ENCODE measurements at regions not wholly inside any gene's neighbourhood (a gene's known extent, or its start where the extent isn't known, plus 50 kb on each side); places are given as distances from the start of the nearest gene placed in this dataset.
A peak's percentile ranks its signal among the peaks of the same experiment; 100 is the strongest.

DNA sequence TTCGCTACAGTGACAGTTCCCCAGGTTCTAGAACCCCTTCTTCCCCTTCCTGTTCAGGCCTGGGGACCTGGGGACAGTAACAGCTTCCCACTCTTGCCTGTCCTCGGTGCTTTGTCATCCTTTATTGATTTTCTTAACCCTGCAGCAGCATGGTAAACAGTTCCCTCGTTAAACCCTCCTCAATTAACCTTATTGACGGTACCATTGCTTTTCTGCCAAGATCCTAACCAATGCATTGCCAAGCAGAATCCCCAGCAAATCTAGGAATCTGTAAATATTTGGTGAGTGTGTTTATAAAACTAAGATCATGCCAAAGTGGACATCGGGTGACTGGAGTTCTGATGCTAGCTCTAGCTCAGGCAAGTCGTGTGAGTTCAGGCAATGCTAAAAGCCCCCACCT, 99.6 kb upstream of the KAZN start:
- no peak for DNase-seq (ENCODE audit: low read depth)

GRCh38 chr1:14499312-14500040, 99.0 kb upstream of the KAZN start:
- DNase-seq (ENCODE audit: low read depth), result no peak

DNA sequence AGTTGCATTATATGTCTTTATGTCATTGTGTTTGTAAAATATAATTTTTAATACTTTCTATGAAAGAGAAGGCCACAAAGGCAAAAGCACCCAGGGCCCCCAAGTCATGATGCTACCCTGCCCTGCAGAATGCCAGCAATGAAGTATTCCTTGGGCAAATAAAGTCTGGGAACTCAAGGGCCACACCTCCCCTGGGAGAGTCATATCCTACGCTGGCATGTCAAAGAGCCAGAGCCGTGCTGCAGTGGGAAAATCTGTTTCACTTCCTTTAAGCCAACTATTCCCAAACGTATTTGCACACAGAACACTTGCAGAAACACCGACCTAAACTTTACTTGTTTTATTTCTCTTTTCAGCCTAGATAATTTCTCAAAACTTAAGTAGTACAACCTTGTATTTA, 98.4 kb upstream of the KAZN start:
- no peak for DNase-seq (ENCODE audit: low read depth)

- no peak for DNase-seq (ENCODE audit: low read depth)
These were observed 97.6 kb upstream of the KAZN start for GRCh38 chr1:14500912-14501311.

- no peak for DNase-seq (ENCODE audit: low read depth)
These were observed 94.0 kb upstream of the KAZN start for GRCh38 chr1:14504517-14504916.

DNA sequence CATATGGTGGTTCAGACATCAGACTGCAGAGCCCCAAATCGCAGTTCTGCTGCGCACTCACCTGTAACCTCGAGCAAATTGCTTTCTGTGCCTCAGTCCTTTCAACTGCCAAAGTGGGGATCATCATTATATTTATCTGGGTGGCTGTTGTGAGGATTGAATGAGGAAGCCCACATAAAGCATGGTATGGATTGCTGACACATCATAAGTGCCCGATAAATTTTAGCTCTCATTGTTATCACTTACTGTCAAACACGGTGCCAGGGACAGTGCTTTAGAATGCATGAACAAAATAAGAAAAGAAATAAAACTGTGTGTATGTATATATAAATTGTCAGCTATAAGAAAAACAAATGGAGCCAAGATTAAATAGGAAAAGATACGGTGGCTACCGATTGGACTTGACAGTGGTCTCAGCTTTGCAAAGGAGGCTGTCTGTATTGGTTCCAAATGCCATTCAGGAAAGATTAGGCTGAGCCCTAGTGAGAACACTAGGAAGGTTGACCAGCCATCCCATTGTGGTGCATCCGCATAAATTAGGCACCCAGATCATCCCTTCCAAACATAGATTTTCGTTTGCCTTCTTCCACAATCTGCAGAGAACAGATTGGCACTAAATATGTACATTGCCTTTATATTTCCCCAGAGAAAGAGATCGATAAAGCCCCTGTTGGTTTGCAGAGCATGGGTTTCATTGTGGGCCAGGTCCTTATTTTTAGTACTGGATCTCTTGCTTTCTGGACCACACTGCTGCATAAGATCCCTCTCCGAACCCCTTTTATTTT, 91.8 kb upstream of the KAZN start:
- no peak for DNase-seq (ENCODE audit: low read depth)

DNA sequence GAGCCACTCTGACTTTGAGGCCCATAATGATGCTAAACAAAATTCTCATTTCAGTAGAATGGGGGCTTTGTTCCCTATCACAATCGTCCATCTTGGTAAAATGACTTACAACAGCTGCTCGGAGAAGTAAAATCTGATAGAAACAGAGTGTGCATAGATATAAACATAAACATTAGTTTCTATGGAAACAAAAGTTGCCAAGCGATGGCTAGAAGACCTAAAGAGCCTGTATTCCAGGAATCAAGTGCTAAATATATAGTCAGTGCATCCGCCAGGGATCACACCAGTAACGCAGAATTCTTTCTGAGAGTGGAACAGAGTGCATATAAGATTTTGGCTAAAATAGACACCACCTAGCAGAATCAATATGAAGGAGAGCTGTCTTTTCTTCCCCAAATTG, 91.2 kb upstream of the KAZN start:
- DNase-seq (ENCODE audit: low read depth), result no peak

GRCh38 chr1:14508613-14509012, 89.9 kb upstream of the KAZN start:
- no peak for DNase-seq (ENCODE audit: low read depth)

DNA sequence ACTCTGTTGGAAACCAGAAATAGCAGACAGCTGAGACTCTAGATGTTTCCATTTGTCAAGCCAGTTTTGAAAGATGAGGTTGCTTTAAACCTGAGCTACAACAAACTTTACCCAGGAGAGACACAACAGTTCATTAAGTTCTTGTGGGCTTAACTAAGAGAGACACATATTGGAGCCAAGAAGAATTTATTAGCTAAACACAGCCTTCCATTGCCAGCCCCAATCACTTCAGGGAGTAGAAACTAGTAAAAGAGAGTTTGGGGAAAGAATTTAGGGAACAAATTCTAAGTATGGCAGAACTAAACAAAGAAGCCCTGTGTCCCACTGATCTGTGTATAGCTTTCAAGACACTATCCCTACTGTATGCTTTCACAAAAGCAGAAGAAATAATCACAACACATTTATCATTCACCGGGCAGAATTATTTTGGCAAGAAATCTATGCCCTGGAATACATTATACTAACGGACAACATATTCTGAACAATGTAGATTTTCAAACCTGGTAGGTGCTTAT, 87.3 kb upstream of the KAZN start:
- DNase-seq (ENCODE audit: low read depth), result no peak

DNA sequence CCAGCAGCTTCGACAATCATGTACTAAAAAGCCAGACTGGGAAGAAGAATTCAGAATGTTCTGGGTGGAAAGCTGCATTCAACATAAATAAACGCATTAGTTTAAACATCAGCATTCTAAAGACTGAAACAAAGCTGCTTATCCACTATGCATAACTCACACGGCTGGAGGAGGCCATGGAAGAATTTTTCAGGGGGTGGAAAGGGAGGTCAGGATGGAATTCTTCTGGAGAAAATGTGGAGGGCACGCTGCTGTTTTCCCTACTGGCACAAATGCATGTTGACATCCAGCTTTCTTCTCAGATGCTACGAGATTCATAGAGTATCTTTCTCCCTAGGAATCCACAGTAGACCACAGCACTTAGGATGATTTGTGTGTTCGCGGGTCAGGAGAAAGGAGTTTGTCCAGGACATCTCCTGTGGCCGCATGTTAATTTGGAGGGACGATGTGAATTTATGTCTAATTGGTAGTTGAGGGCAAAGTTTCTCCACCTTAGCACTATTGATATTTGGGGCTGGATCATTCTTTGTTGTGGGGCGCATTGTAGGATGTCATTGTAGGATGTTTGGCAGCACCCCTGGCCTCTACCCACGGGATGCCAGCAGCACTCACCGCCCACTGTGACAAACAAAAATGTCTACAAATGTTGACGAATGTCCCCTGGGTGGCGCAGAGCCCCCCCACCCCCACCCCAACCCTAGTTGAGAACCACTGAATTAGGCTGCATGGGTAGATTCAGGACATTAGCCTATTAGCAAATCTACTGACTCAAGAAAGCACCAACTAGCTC, 86.5 kb upstream of the KAZN start:
- DNase-seq (ENCODE audit: low read depth), result no peak

DNA sequence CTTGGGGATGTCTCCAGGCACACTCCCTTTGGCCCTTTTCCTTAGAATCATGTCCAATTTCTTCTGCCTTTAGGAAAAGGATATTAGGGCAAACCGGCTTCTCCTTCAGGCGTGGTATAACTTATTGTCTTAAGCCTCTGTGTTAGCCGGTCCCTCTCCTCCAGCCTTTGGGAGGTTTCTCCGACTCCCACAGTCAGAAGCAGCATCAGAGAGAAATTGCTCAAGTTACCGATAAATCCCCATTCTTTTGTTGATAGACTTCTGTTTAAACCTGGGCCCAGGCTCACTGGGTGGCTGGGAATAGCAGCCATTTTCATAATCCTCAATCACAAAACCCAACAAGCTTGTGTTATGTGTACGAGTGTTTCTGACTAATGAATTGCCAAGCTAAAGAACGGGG, 85.4 kb upstream of the KAZN start:
- no peak for DNase-seq (ENCODE audit: low read depth)

DNA sequence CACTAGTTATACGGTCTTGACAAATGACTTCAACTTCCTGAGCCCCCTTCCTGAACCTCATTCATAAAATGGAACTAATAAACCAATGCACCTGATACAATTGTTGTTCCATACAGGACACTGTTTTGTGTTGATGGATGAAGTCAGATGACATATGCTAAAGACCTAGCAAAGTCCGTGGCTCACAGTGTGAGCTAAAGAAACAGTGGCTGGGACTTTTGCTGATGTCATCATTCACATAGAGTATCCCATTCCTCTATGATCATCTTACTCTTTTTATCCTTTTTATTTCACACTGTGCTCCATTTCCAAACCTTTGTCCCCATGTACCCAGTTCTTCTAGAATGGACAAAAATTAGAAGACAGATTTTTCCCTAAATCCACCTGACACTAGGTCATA, 83.7 kb upstream of the KAZN start:
- no peak for DNase-seq (ENCODE audit: low read depth)

- DNase-seq (ENCODE audit: low read depth), result peak; percentile 1
These were observed 81.3 kb upstream of the KAZN start for GRCh38 chr1:14516974-14517840.

GRCh38 chr1:14517841-14518180, 80.7 kb upstream of the KAZN start:
- DNase-seq (ENCODE audit: low read depth), result no peak

DNA sequence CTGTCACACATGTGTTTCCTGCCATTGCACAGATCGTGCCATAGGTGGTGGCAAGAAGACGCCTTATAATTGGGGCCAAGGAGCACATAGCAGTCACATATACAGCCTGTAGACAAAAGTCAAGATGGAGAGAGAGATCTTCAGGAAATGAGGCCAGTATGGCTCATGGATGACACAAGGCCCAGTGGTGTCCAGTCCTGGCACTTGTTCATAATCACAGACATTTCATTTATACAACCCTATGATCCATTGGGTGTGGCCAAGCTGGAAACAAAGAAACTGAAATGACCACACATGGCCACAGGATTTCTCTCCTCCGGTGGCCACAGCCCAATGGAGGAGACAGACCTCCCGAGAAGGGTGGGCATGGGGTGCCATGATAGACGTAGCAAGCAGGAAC, 78.5 kb upstream of the KAZN start:
- DNase-seq (ENCODE audit: low read depth), result no peak

DNA sequence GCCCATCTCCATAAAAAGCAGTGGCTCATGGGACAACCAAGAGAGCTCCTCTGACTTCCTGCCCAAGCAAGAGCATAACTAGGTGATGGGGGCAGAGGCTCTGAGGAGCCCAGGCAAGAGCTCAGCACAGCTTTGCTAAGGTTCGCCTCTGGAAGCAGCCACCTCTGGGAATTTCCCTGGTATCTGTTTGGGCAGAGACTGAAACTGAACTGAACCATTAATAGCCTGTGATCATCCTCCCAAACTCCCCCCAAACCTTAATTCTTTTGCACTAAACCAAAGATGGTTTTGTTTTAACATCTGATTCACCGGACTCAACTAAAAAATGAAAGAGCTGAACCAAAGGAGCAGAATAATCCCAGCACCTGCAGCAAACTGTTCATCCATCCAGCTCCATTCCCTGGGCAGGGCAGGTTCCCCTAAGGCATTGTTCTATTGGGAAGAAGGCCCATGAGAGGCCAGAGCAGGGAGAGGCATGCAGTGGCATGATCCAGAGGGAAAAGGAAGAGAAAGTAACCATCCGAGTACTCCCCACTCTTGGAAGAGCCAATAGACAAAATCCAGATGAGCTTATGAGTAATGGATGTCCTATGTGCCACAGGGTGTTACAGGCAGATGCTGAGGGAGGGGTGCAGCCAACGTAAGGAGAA, 77.8 kb upstream of the KAZN start:
- no peak for DNase-seq (ENCODE audit: low read depth)

- DNase-seq (ENCODE audit: low read depth), result no peak
These were observed 76.9 kb upstream of the KAZN start for GRCh38 chr1:14521622-14522021.

DNA sequence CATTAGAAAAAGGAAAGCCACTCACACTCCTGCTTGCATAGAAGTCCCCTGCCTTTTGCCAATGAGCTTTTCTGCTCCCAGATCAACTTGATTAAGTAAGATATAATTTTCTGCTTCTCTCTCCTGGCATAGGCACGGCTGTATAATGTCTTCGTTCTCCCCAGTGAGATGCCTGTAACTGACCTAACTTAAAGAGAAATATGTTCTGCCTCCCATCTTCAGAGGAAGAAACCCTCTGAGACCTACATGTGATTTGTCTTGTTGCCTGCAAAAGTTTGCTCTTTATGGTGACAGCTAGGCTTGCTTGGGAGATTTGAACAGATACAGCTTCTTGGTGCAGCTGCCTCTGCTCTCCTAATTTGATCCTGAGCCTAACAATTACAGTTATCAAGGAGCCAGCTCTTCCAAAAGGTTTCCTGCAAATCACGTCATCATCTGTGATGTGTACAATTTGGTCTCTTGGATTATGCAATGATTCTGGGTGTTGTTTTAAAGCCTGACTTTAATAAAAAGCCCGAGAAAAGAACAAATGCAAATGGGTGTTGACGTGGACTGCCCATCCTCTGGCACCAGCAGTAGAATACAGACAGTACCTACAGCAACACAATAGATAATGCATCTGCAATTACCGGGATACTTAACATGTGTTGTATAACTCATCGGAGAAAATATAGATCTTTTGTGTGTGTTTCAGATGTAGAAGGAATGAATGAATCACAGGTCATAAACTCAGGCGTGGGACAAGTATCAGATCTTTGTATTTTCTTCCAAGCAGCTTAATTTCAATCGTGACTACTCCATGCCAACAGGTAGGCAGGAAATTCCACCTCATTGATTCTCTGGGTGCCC, 76.2 kb upstream of the KAZN start:
- DNase-seq (ENCODE audit: low read depth), result no peak

GRCh38 chr1:14522926-14523241, 75.6 kb upstream of the KAZN start:
- no peak for DNase-seq (ENCODE audit: low read depth)

DNA sequence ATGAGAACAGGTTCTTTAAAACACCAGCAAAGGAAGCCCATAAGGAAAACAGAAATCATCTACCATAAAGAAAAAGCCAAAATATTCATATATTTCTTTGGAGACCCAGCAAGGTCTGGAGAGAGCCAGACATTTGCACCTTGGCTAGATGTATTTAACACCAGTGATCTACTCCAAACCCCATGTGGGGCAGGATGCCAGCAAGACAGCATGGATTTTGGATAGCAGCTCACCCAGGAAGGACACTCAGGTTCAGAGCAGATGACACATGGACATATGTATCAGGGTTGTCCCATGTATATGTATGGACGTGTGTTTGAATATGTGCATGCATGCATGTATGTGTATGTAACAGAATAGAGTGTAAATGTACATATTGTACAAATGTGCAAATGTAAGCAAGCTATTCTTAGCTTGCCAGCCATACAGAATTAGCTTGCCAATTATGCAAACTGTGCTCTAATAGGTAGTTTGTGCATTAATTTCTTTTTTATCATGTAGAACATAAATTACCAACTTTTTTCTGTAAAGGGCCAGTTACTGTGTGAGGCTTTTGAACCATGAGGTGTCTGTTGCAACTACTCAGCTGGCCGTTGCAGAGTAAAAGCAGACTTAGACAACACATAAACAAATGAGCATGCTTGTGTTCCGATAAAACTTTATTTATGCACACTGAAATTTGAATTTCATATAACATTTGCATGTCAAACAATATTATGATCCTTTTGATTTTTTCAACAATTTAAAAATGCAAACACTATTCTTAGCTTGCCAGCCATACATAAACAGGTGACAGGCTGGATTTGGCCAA, 73.5 kb upstream of the KAZN start:
- DNase-seq (ENCODE audit: low read depth), result no peak

Data from amniotic epithelial cell (primary cell).